Gastrocnemius medialis (tissue), 4 donors: ENCODE measurements at regions not wholly inside any gene's neighbourhood (a gene's known extent, or its start where the extent isn't known, plus 50 kb on each side); places are given as distances from the start of the nearest gene placed in this dataset.

Experiments used
- ATAC-seq, 2 donors: fragments of 150-250 bp; one replicate each; pipeline ENCODE4 v1.9.1; 2016
- DNase-seq, 2 donors: peaks; one replicate each; pipeline ENCODE4 v3.0.0-alpha.2; 2019
- H3K27ac ChIP-seq, 4 donors: fragments of 200-600 bp; sonication (generic); 1 replicate in 1 of 4; 2 replicates in 3 of 4; pipeline ENCODE4 v1.5.1; 2016 to 2018; ENCODE audit warnings: mild to moderate bottlenecking in 2 of 4, moderate library complexity in 1 of 4
- H3K27me3 ChIP-seq, 3 donors: fragments of 200-600 bp; sonication (generic) in 2 of 3; 1 replicate in 1 of 3; 2 replicates in 2 of 3; pipeline versions ENCODE4 v1.5.1 to v1.6.0; 2016 to 2019; ENCODE audit warnings: mild to moderate bottlenecking in 1 of 3, moderate library complexity in 1 of 3
- H3K36me3 ChIP-seq, 2 donors: fragments of 200-600 bp; sonication (generic) in 1 of 2; one replicate each; pipeline ENCODE4 v1.5.1; 2017 to 2018
- H3K4me1 ChIP-seq, 2 donors: fragments of 200-600 bp; sonication (generic) in 1 of 2; one replicate each; pipeline ENCODE4 v1.5.1; 2016 to 2017; ENCODE audit warnings: mild to moderate bottlenecking in 2 of 2
- H3K4me3 ChIP-seq, 4 donors: fragments of 200-600 bp; sonication (generic) in 3 of 4; 1 replicate in 1 of 4; 2 replicates in 3 of 4; pipeline ENCODE4 v1.5.1; 2016 to 2019; ENCODE audit warnings: mild to moderate bottlenecking in 2 of 4
- H3K9me3 ChIP-seq, 3 donors: fragments of 200-600 bp; sonication (generic) in 2 of 3; 1 replicate in 1 of 3; 2 replicates in 2 of 3; pipeline ENCODE4 v1.5.1; 2016 to 2019
- POLR2A ChIP-seq, 2 donors: fragments of 450-650 bp; IDR thresholded peaks; one replicate each; pipeline ENCODE4 v1.6.1; 2017; ENCODE audit warnings: antibody characterized with exemption in 2 of 2, mild to moderate bottlenecking in 2 of 2, moderate library complexity in 2 of 2
- in situ Hi-C, 4 donors: fragments of 200-750 bp; cut with MboI; loops; one replicate each; pipeline versions ENCODE4 v1.15.0 to v1.8.0; 2017; ENCODE audit warnings: low sequenced_read_pairs in 4 of 4
- intact Hi-C: fragments of 100-400 bp; cut with DNase I; formaldehyde crosslinking; loops from one replicate; pipeline ENCODE4 v1.15.1; 2023; ENCODE audit warnings: low total_unique reads
- TF ChIP-seq, protein P1 (sequence below), 5 experiments: fragments of 450-650 bp in 3 of 5; fragments of 200-600 bp in 2 of 5; sonication (generic) in 2 of 5; IDR thresholded peaks in 4 of 5; conservative IDR thresholded peaks in 1 of 5; 1 replicate in 4 of 5; 2 replicates in 1 of 5; pipeline ENCODE4 v1.5.1; 2016 to 2019; ENCODE audit warnings: antibody characterized with exemption in 5 of 5, mild to moderate bottlenecking in 3 of 5, moderate library complexity in 3 of 5

DNA sequence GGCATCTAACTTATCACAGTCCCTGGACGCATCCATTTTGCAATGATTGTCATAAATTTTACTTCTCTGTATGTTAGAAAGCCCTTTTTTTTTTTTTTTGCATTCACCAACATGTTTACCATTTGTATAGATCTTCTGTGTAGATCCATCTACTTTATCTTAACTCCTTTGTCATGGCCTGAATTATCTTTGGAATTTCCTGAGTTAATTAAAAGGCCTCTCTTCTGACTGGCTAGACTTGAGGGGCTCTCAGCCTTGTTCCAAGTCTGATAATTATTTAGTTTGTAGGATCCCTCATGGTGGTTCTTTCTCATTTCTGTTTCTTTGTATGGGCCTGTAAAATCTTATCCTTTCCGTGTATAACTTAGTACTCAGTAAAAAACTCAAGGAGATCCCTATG lies 387.0 kb downstream of the C12orf50 start:
- H3K27ac ChIP-seq = no peak overlapping the region
- no peaks in the 10 kb centered on the region for H3K36me3 ChIP-seq
- intact Hi-C loops = no loop called here
- H3K9me3 ChIP-seq = no peaks in the 10 kb centered on the region
- H3K4me3 ChIP-seq = no peak overlapping the region
- ATAC-seq (no peak), DNase-seq (no peak)
- in situ Hi-C loops = no loop called here
- H3K27me3 ChIP-seq = no peaks in the 10 kb centered on the region
- H3K4me1 ChIP-seq = no peaks in the 10 kb centered on the region
- TF ChIP-seq, protein P1, sequence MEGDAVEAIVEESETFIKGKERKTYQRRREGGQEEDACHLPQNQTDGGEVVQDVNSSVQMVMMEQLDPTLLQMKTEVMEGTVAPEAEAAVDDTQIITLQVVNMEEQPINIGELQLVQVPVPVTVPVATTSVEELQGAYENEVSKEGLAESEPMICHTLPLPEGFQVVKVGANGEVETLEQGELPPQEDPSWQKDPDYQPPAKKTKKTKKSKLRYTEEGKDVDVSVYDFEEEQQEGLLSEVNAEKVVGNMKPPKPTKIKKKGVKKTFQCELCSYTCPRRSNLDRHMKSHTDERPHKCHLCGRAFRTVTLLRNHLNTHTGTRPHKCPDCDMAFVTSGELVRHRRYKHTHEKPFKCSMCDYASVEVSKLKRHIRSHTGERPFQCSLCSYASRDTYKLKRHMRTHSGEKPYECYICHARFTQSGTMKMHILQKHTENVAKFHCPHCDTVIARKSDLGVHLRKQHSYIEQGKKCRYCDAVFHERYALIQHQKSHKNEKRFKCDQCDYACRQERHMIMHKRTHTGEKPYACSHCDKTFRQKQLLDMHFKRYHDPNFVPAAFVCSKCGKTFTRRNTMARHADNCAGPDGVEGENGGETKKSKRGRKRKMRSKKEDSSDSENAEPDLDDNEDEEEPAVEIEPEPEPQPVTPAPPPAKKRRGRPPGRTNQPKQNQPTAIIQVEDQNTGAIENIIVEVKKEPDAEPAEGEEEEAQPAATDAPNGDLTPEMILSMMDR (IDR thresholded peaks at IDR 0.05 in 4 of 5, conservative IDR thresholded peaks at IDR 0.05 in 1 of 5) = no peak
- TF ChIP-seq POLR2A (IDR thresholded peaks at IDR 0.05) = no peak

DNA sequence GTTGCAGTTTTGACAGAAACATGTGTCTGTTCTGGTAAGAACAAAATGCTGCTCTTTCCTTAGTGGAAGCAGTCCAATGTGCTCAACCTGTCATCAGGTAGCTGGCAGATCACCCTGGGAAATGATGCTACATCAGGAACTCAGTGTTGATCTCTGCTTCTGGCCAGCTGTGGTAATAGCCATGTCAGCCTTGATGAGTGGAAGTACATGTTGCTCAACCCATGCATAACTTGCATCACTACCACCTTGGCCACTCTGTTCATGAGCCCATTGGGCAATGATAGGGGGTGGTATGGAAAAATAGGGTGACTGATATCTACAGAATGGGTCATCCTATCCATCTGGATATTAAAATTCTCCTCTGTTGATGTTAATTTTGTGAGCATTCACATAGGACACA lies 411.0 kb downstream of the C12orf50 start:
- DNase-seq (no peak), ATAC-seq (no peak)
- intact Hi-C loops = no loop called here
- Histone ChIP-seq H3K4me3 (no peak overlapping the region), H3K27me3 (no peaks in the 10 kb centered on the region), H3K9me3 (no peaks in the 10 kb centered on the region), H3K4me1 (no peaks in the 10 kb centered on the region), H3K36me3 (no peaks in the 10 kb centered on the region), H3K27ac (no peak overlapping the region)
- TF ChIP-seq POLR2A (IDR thresholded peaks at IDR 0.05) = no peak
- TF ChIP-seq, protein P1 (IDR thresholded peaks at IDR 0.05 in 4 of 5, conservative IDR thresholded peaks at IDR 0.05 in 1 of 5) = no peak
- in situ Hi-C loops = no loop called here

- DNase-seq = no peak
- in situ Hi-C loops (no loop called here), intact Hi-C loops (no loop called here)
- no peaks in the 10 kb centered on the region for H3K36me3 ChIP-seq
- H3K27ac ChIP-seq = no peak overlapping the region
- H3K9me3 ChIP-seq = no peaks in the 10 kb centered on the region
- no peak for ATAC-seq
- H3K4me3 ChIP-seq = no peak overlapping the region
- no peaks in the 10 kb centered on the region for H3K27me3 ChIP-seq
- H3K4me1 ChIP-seq = no peaks in the 10 kb centered on the region
- TF ChIP-seq POLR2A (IDR thresholded peaks at IDR 0.05) = no peak
- TF ChIP-seq, protein P1 (IDR thresholded peaks at IDR 0.05 in 4 of 5, conservative IDR thresholded peaks at IDR 0.05 in 1 of 5) = no peak
Observed at GRCh38 chr12:87612996-87613395, 416.2 kb downstream of the C12orf50 start.

- intact Hi-C loops (no loop called here), in situ Hi-C loops (no loop called here)
- H3K36me3 ChIP-seq = no peaks in the 10 kb centered on the region
- no peak for TF ChIP-seq POLR2A (IDR thresholded peaks at IDR 0.05)
- TF ChIP-seq, protein P1 (IDR thresholded peaks at IDR 0.05 in 4 of 5, conservative IDR thresholded peaks at IDR 0.05 in 1 of 5) = no peak
- H3K27me3 ChIP-seq = no peaks in the 10 kb centered on the region
- no peak overlapping the region for H3K27ac ChIP-seq
- no peak for DNase-seq
- no peaks in the 10 kb centered on the region for H3K9me3 ChIP-seq
- no peak for ATAC-seq
- no peak overlapping the region for H3K4me3 ChIP-seq
- no peaks in the 10 kb centered on the region for H3K4me1 ChIP-seq
Observed at GRCh38 chr12:87608321-87608720, 420.9 kb downstream of the C12orf50 start.

- TF ChIP-seq, protein P1 (IDR thresholded peaks at IDR 0.05 in 4 of 5, conservative IDR thresholded peaks at IDR 0.05 in 1 of 5) = no peak
- no peak for TF ChIP-seq POLR2A (IDR thresholded peaks at IDR 0.05)
- intact Hi-C loops = no loop called here
- in situ Hi-C loops = no loop called here
Observed at GRCh38 chr12:87603727-87604126, 425.5 kb downstream of the C12orf50 start.

More at GRCh38 chr12:87603727-87604126, 425.5 kb downstream of the C12orf50 start:
- DNase-seq (no peak), ATAC-seq (no peak)
- Histone ChIP-seq H3K27ac (no peak overlapping the region), H3K4me3 (no peak overlapping the region), H3K27me3 (no peaks in the 10 kb centered on the region), H3K9me3 (no peaks in the 10 kb centered on the region), H3K36me3 (no peaks in the 10 kb centered on the region), H3K4me1 (no peaks in the 10 kb centered on the region)
